Fibroblast of the aortic adventitia (primary cell): ENCODE measurements at regions not wholly inside any gene's neighbourhood (a gene's known extent, or its start where the extent isn't known, plus 50 kb on each side); places are given as distances from the start of the nearest gene placed in this dataset.

Experiments
- DNase-seq: peaks from one replicate; pipeline ENCODE4 v3.0.0-alpha.2; 2010; ENCODE audit warnings: low read depth
- H3K4me3 ChIP-seq: 2 replicates; pipeline ENCODE4 v1.5.1; 2011; ENCODE audit warnings: low read depth, mild to moderate bottlenecking, control low read depth, low read length, moderate library complexity
- TF ChIP-seq, protein P1 (sequence below): IDR thresholded peaks from 2 replicates; pipeline ENCODE4 v1.5.1; 2011; ENCODE audit warnings: mild to moderate bottlenecking, low read length, control low read depth, inconsistent platforms; ENCODE audit not compliant: insufficient read depth

DNA sequence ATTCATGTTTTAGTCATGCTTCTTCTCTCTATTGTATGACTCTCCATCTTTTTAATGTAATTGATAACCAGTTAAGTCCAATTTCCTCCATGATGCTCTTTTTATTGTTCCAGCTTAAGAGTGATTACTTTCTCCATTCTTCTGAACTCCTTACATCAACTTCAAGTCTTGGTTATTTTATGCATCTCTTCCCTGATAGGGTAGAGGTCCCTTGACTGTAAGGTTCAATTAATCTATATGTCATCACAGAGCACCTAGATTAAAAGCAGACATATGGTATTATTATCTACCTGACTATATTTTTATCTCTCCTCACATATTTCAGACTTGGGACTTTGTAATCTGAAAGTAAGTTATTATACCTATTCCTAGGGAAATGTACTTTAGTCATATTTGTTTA lies 853.1 kb downstream of the REEP3 start:
- TF ChIP-seq, protein P1, sequence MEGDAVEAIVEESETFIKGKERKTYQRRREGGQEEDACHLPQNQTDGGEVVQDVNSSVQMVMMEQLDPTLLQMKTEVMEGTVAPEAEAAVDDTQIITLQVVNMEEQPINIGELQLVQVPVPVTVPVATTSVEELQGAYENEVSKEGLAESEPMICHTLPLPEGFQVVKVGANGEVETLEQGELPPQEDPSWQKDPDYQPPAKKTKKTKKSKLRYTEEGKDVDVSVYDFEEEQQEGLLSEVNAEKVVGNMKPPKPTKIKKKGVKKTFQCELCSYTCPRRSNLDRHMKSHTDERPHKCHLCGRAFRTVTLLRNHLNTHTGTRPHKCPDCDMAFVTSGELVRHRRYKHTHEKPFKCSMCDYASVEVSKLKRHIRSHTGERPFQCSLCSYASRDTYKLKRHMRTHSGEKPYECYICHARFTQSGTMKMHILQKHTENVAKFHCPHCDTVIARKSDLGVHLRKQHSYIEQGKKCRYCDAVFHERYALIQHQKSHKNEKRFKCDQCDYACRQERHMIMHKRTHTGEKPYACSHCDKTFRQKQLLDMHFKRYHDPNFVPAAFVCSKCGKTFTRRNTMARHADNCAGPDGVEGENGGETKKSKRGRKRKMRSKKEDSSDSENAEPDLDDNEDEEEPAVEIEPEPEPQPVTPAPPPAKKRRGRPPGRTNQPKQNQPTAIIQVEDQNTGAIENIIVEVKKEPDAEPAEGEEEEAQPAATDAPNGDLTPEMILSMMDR, result no peak
- no peak overlapping the region for H3K4me3 ChIP-seq
- DNase-seq, result no peak

DNA sequence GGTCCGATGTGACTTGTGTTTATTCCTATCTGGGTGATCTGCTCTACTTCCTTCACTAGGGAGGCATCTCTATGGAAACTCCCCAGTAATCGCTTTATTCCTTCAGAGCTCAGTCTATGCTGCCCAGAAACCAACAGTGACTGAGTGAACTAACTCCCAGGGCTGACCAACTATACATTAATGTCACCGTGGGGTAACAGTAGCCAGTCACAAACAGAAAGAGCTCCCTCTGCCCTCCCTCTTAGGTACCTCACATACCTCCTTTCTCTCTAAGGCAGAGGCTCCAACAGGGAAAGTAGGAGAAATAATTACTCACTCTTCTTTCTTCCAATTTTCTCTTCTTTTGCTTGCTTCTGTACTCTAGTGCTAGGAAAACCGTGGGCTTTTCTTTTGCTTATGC lies 855.0 kb downstream of the REEP3 start:
- DNase-seq, result no peak
- TF ChIP-seq, protein P1, result no peak
- H3K4me3 ChIP-seq, result no peak overlapping the region

DNA sequence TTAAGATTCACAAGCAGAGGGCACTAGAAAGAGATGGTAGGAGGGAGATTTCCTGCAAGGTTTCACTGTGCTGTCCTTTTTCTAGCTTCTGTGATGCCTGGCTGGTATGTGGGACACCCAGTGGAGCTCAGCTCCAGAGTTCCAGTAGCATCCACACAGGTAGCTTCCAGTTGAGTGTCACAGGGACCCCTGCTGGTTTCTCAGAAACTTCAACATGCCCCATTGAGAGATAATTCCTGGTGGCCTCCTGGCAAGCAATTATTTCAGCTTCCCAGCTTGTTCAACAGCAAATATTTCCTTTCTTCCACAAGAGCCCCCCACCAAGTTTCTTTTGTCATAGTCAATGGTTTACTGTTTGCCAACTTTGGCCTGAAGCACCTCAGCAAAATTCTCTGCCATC lies 858.7 kb downstream of the REEP3 start:
- TF ChIP-seq, protein P1, result no peak
- no peak overlapping the region for H3K4me3 ChIP-seq
- DNase-seq, result no peak

DNA sequence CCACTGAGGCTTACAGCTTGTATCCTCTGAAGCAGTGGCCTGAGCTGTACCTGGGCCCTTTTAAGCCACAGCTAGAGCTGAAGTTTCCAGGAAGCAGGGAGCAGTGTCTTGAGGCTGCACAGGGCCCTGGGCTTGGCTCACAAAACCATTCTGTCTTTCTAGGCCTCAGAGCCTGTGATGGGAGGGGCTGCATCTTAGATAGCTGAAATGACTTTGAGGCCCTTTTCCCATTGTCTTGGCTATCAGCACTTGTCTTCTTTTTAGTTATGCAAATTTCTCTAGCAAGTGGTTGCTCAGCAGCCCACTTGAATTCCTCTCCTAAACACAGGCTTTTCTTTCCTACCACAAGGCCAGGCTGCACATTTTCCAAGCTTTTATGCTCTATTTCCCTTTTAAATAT lies 864.2 kb downstream of the REEP3 start:
- no peak for DNase-seq
- TF ChIP-seq, protein P1, result no peak
- no peak overlapping the region for H3K4me3 ChIP-seq

DNA sequence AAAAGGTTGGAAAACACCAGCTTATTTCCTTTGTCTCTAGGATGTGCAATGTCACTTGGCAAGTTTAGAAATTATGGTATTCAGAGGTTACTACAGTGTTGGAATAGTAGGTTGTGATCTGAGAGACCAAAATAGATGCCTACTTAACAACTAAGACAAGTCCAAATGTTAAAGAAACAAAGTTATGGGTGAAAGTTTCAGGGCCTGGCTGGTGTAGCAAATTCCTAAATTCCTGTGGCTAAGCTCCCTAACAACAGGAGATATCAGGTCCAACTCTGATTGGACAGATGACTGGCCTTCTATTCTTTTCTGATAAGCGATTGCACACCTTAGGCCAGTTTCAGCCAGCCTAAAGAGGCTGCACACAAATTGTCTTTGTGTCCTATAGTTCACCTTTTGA lies 873.5 kb downstream of the REEP3 start:
- TF ChIP-seq, protein P1, result no peak
- peak; percentile 6 for DNase-seq
- no peak overlapping the region for H3K4me3 ChIP-seq

DNA sequence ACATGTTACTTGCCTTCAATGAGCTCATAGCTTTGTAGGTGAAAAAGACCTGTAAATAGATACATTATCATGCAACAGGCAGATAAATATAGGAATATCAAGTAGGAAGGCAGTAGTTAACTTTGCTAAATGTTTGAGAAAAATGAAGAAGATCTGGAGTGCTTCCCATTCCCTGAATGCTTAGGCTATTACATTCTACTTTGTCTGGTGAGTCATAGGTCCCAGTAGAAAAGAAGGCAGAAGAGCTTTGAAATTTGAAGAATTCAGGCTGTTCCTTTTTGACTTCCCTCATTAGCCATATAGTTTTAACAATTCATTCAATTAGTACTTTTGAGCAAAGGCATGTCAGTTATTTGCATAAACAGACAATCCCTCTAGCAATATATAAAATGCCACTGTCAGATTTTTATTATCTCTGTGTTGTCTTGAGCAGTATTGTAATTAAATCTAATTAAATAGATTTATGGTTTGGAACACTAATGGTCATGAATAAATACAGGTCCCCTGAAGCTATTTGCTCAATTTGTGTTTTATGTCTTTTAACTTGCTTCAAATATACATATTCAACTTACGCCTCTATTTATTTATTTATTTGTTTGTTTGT lies 875.0 kb downstream of the REEP3 start:
- H3K4me3 ChIP-seq, result no peak overlapping the region
- DNase-seq, result peak; percentile 1
- TF ChIP-seq, protein P1, result no peak

DNA sequence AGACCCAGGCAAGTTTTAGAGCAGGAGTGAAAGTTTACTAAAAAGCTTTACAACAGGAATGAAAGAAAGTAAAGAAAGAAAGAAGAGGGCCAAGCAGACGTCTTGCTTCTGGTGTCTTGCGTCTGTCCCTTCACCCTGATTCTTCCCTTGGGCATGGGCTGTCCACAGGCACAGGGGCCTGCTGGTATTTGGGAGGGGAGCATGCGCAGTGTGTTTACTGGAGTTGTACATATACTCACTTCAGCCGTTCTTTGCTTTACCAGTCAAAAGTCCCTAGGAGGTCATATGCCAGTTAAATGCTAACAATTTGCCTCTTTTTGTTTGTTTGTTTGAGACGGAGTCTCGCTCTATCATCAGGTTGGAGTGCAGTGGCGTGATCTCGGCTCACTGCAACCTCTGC lies 875.9 kb downstream of the REEP3 start:
- no peak for DNase-seq
- TF ChIP-seq, protein P1, result no peak
- no peak overlapping the region for H3K4me3 ChIP-seq
